ENCODE measurements at regions not wholly inside any gene's neighbourhood (a gene's known extent, or its start where the extent isn't known, plus 50 kb on each side); places are given as distances from the start of the nearest gene placed in this dataset.

- no peaks in the 10 kb centered on the region for H3K36me3 Mint-ChIP-seq (ENCODE audit: insufficient read depth, unreplicated experiment)
- H3K4me3 Mint-ChIP-seq (ENCODE audit: unreplicated experiment), result no peak overlapping the region
- H3K27ac Mint-ChIP-seq (ENCODE audit: low read depth, unreplicated experiment), result no peak overlapping the region
- no peak for DNase-seq (ENCODE audit: unreplicated experiment)
- CTCF ChIA-PET, result interaction anchor here (0.6 kb wide), 2 partner anchors 909 to 1002 kb away, joined by 3 read pairs; no protein-coding TSS in a partner anchor
- POLR2A ChIA-PET, result interaction anchor here (0.7 to 1.0 kb wide), 2 partner anchors 19 to 90 kb away, joined by 3 read pairs; no protein-coding TSS in a partner anchor
- no peak for TF ChIP-seq CTCF (IDR thresholded peaks at IDR 0.05; ENCODE audit: unreplicated experiment)
- H3K4me1 Mint-ChIP-seq (ENCODE audit: insufficient read depth, unreplicated experiment), result peaks cover 17% of the 10 kb centered on the region
- intact Hi-C loops (cut with micrococcal nuclease), result no loop called here
- BruUV-seq (replicated peaks), result no TSS peak
- H3K9me3 Mint-ChIP-seq (ENCODE audit: unreplicated experiment), result peaks cover 7% of the 10 kb centered on the region
- no peaks in the 10 kb centered on the region for H3K27me3 Mint-ChIP-seq (ENCODE audit: insufficient read depth, unreplicated experiment)
Measured at GRCh38 chr15:67922971-67923945, 83.4 kb upstream of the RNU6-1 start.

GRCh38 chr15:67924359-67924974, 84.6 kb upstream of the RNU6-1 start:
- Mint-ChIP-seq H3K36me3 (ENCODE audit: insufficient read depth, unreplicated experiment) (no peaks in the 10 kb centered on the region), H3K27me3 (ENCODE audit: insufficient read depth, unreplicated experiment) (no peaks in the 10 kb centered on the region), H3K4me1 (ENCODE audit: insufficient read depth, unreplicated experiment) (peaks cover 17% of the 10 kb centered on the region), H3K4me3 (ENCODE audit: unreplicated experiment) (no peak overlapping the region), H3K27ac (ENCODE audit: low read depth, unreplicated experiment) (peak overlapping the region; percentile 84), H3K9me3 (ENCODE audit: unreplicated experiment) (peaks cover 7% of the 10 kb centered on the region)
- no peak for TF ChIP-seq CTCF (IDR thresholded peaks at IDR 0.05; ENCODE audit: unreplicated experiment)
- DNase-seq (ENCODE audit: unreplicated experiment), result no peak
- intact Hi-C loops (cut with micrococcal nuclease), result no loop called here
- ChIA-PET POLR2A (interaction anchor here (1.0 kb wide), 1 partner anchor 17 kb away, joined by 3 read pairs; no protein-coding TSS in a partner anchor), CTCF (no interaction called here)
- BruUV-seq (replicated peaks), result no TSS peak

GRCh38 chr15:67925182-67925581, 85.3 kb upstream of the RNU6-1 start:
- TF ChIP-seq CTCF (IDR thresholded peaks at IDR 0.05; ENCODE audit: unreplicated experiment), result no peak
- Mint-ChIP-seq H3K27me3 (ENCODE audit: insufficient read depth, unreplicated experiment) (no peaks in the 10 kb centered on the region), H3K36me3 (ENCODE audit: insufficient read depth, unreplicated experiment) (no peaks in the 10 kb centered on the region), H3K9me3 (ENCODE audit: unreplicated experiment) (peaks cover 7% of the 10 kb centered on the region), H3K27ac (ENCODE audit: low read depth, unreplicated experiment) (no peak overlapping the region), H3K4me1 (ENCODE audit: insufficient read depth, unreplicated experiment) (peaks cover 22% of the 10 kb centered on the region), H3K4me3 (ENCODE audit: unreplicated experiment) (no peak overlapping the region)
- ChIA-PET CTCF (no interaction called here), POLR2A (interaction anchor here (1.0 to 1.4 kb wide), 3 partner anchors 11 to 37 kb away, joined by 3 to 5 read pairs (median 3); no protein-coding TSS in a partner anchor)
- intact Hi-C loops (cut with micrococcal nuclease), result no loop called here
- no peak for DNase-seq (ENCODE audit: unreplicated experiment)
- BruUV-seq (replicated peaks), result no TSS peak

All from MCF 10A (cell line).